ENCODE measurements at regions not wholly inside any gene's neighbourhood (a gene's known extent, or its start where the extent isn't known, plus 50 kb on each side); places are given as distances from the start of the nearest gene placed in this dataset.

DNA sequence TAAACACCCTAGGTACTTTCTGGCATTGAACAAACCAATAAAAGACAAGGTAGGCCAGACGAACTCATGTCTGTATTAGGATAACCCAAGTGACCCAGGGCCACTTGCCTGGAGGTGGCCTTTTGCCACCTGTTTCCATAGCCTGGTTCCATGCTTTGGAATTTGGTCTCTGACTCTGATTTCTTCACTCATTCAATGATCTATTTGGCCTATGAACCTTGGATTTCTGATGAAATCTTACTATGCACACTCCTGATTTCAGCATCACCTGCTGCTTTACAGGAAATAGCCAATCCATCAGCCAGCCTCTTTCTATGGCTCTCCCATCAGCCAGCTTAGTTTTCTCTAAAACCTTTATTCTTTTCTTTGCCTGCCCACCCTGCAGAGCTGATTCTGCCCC is 142.8 kb upstream of the PSMD7 start:
- TF ChIP-seq CTCF (IDR thresholded peaks at IDR 0.05) (no peak), POLR2A (IDR thresholded peaks at IDR 0.05) (no peak)
